ENCODE measurements at regions not wholly inside any gene's neighbourhood (a gene's known extent, or its start where the extent isn't known, plus 50 kb on each side); places are given as distances from the start of the nearest gene placed in this dataset.
A peak's percentile ranks its signal among the peaks of the same experiment; 100 is the strongest.
"Not testable (repeated sequence)": the region's sequence is repeated elsewhere in the genome, so short reads cannot be mapped to it uniquely, and the experiment has no call there.

- Mint-ChIP-seq H3K27me3 (no peaks in the 10 kb centered on the region), H3K9me3 (no peaks in the 10 kb centered on the region), H3K27ac (no peak overlapping the region), H3K4me3 (no peak overlapping the region), H3K36me3 (no peaks in the 10 kb centered on the region), H3K4me1 (peaks cover 20 to 29% (median 22%) of the 10 kb centered on the region in 3 donors)
- no peak overlapping the region for H3K27ac ChIP-seq (ENCODE audit: low read depth, low read length)
- H3K27me3 ChIP-seq (ENCODE audit: insufficient read depth, low read length, poor library complexity, severe bottlenecking) = no peaks in the 10 kb centered on the region
- no peak overlapping the region for H3K4me3 ChIP-seq (ENCODE audit: low read length)
- POLR2A ChIA-PET = no interaction called here
- CTCF ChIA-PET = no interaction called here
- no peaks in the 10 kb centered on the region for H3K9me3 ChIP-seq (ENCODE audit: low read length)
- H3K36me3 ChIP-seq (ENCODE audit: insufficient read depth, low read length) = no peaks in the 10 kb centered on the region
- peaks cover 23% of the 10 kb centered on the region for H3K4me1 ChIP-seq (ENCODE audit: insufficient read depth, low read length)
- no peak for DNase-seq
Observed at GRCh38 chr9:20237686-20238085, 384.6 kb downstream of the MLLT3 start.

GRCh38 chr9:20236676-20237075 lies 385.6 kb downstream of the MLLT3 start:
- Histone ChIP-seq H3K4me3 (ENCODE audit: low read length) (no peak overlapping the region), H3K27me3 (ENCODE audit: insufficient read depth, low read length, poor library complexity, severe bottlenecking) (no peaks in the 10 kb centered on the region), H3K4me1 (ENCODE audit: insufficient read depth, low read length) (peaks cover 13% of the 10 kb centered on the region), H3K36me3 (ENCODE audit: insufficient read depth, low read length) (no peaks in the 10 kb centered on the region), H3K27ac (ENCODE audit: low read depth, low read length) (no peak overlapping the region), H3K9me3 (ENCODE audit: low read length) (no peaks in the 10 kb centered on the region)
- peaks cover 0 to 1% (median 0%) of the 10 kb centered on the region in 5 donors for H3K9me3 Mint-ChIP-seq
- H3K36me3 Mint-ChIP-seq = peaks cover 0 to under 1% (median 0%) of the 10 kb centered on the region in 3 donors
- CTCF ChIA-PET = no interaction called here
- no peak for DNase-seq
- no peak overlapping the region for H3K27ac Mint-ChIP-seq
- POLR2A ChIA-PET = no interaction called here
- H3K4me3 Mint-ChIP-seq = no peak overlapping the region
- H3K27me3 Mint-ChIP-seq = peaks cover 0 to under 1% of the 10 kb centered on the region in 2 donors
- H3K4me1 Mint-ChIP-seq = peaks cover 10 to 19% (median 12%) of the 10 kb centered on the region in 3 donors

- DNase-seq; H3K36me3 Mint-ChIP-seq; H3K4me1 ChIP-seq (ENCODE audit: insufficient read depth, low read length); H3K27ac ChIP-seq (ENCODE audit: low read depth, low read length); H3K4me3 ChIP-seq (ENCODE audit: low read length); H3K9me3 ChIP-seq (ENCODE audit: low read length); CTCF ChIA-PET; H3K36me3 ChIP-seq (ENCODE audit: insufficient read depth, low read length); H3K4me3 Mint-ChIP-seq; POLR2A ChIA-PET; H3K4me1 Mint-ChIP-seq; H3K27me3 Mint-ChIP-seq; H3K27me3 ChIP-seq (ENCODE audit: insufficient read depth, low read length, poor library complexity, severe bottlenecking); H3K9me3 Mint-ChIP-seq; H3K27ac Mint-ChIP-seq: not testable (repeated sequence)
Observed at GRCh38 chr9:20235206-20235605, 387.1 kb downstream of the MLLT3 start.

GRCh38 chr9:20228096-20228495 lies 394.2 kb downstream of the MLLT3 start:
- Mint-ChIP-seq H3K9me3 (peaks cover 0 to 1% (median 0%) of the 10 kb centered on the region in 5 donors), H3K36me3 (peaks cover 0 to 5% (median 0%) of the 10 kb centered on the region in 3 donors), H3K27ac (peak overlapping the region in 1 of 8 donors; percentile 18), H3K4me3 (no peak overlapping the region), H3K27me3 (peaks cover 0 to 4% of the 10 kb centered on the region in 2 donors), H3K4me1 (peaks cover 7 to 23% (median 18%) of the 10 kb centered on the region in 3 donors)
- no peak overlapping the region for H3K27ac ChIP-seq (ENCODE audit: low read depth, low read length)
- POLR2A ChIA-PET = no interaction called here
- peaks cover 7% of the 10 kb centered on the region for H3K4me1 ChIP-seq (ENCODE audit: insufficient read depth, low read length)
- no peaks in the 10 kb centered on the region for H3K9me3 ChIP-seq (ENCODE audit: low read length)
- no peaks in the 10 kb centered on the region for H3K27me3 ChIP-seq (ENCODE audit: insufficient read depth, low read length, poor library complexity, severe bottlenecking)
- no peaks in the 10 kb centered on the region for H3K36me3 ChIP-seq (ENCODE audit: insufficient read depth, low read length)
- CTCF ChIA-PET = no interaction called here
- no peak for DNase-seq
- H3K4me3 ChIP-seq (ENCODE audit: low read length) = no peak overlapping the region

GRCh38 chr9:20227166-20227874 lies 395.0 kb downstream of the MLLT3 start:
- POLR2A ChIA-PET = interaction anchor here (0.6 kb wide), 1 partner anchor 368 kb away, joined by 4 read pairs; no protein-coding TSS in a partner anchor
- peaks cover 7 to 23% (median 18%) of the 10 kb centered on the region in 3 donors for H3K4me1 Mint-ChIP-seq
- Histone ChIP-seq H3K36me3 (ENCODE audit: insufficient read depth, low read length) (no peaks in the 10 kb centered on the region), H3K27me3 (ENCODE audit: insufficient read depth, low read length, poor library complexity, severe bottlenecking) (no peaks in the 10 kb centered on the region), H3K4me1 (ENCODE audit: insufficient read depth, low read length) (peaks cover 7% of the 10 kb centered on the region), H3K27ac (ENCODE audit: low read depth, low read length) (no peak overlapping the region), H3K4me3 (ENCODE audit: low read length) (no peak overlapping the region), H3K9me3 (ENCODE audit: low read length) (no peaks in the 10 kb centered on the region)
- H3K36me3 Mint-ChIP-seq = peaks cover 0 to 5% (median 0%) of the 10 kb centered on the region in 3 donors
- no peak overlapping the region for H3K4me3 Mint-ChIP-seq
- H3K9me3 Mint-ChIP-seq = no peaks in the 10 kb centered on the region
- peaks cover 0 to 4% of the 10 kb centered on the region in 2 donors for H3K27me3 Mint-ChIP-seq
- CTCF ChIA-PET = no interaction called here
- no peak overlapping the region for H3K27ac Mint-ChIP-seq
- no peak for DNase-seq

- ChIA-PET POLR2A (no interaction called here), CTCF (no interaction called here)
- H3K9me3 Mint-ChIP-seq = no peaks in the 10 kb centered on the region
- Histone ChIP-seq H3K27me3 (ENCODE audit: insufficient read depth, low read length, poor library complexity, severe bottlenecking) (no peaks in the 10 kb centered on the region), H3K4me1 (ENCODE audit: insufficient read depth, low read length) (peaks cover 7% of the 10 kb centered on the region), H3K27ac (ENCODE audit: low read depth, low read length) (no peak overlapping the region), H3K9me3 (ENCODE audit: low read length) (no peaks in the 10 kb centered on the region), H3K36me3 (ENCODE audit: insufficient read depth, low read length) (no peaks in the 10 kb centered on the region), H3K4me3 (ENCODE audit: low read length) (no peak overlapping the region)
- peaks cover 7 to 23% (median 18%) of the 10 kb centered on the region in 3 donors for H3K4me1 Mint-ChIP-seq
- H3K27me3 Mint-ChIP-seq = peaks cover 0 to under 1% of the 10 kb centered on the region in 2 donors
- H3K27ac Mint-ChIP-seq = no peak overlapping the region
- DNase-seq = no peak
- H3K4me3 Mint-ChIP-seq = peak overlapping the region in 4 of 7 donors; percentile 44 to 79 (median 72)
- peaks cover 0 to under 1% (median 0%) of the 10 kb centered on the region in 3 donors for H3K36me3 Mint-ChIP-seq
Observed at GRCh38 chr9:20226345-20226744, 396.0 kb downstream of the MLLT3 start.

GRCh38 chr9:20225826-20226225 lies 396.5 kb downstream of the MLLT3 start:
- CTCF ChIA-PET = no interaction called here
- Mint-ChIP-seq H3K27me3 (no peaks in the 10 kb centered on the region), H3K36me3 (no peaks in the 10 kb centered on the region), H3K4me3 (peak overlapping the region; percentile 28 to 79 (median 66)), H3K4me1 (peaks cover 7 to 28% (median 24%) of the 10 kb centered on the region in 3 donors), H3K9me3 (no peaks in the 10 kb centered on the region), H3K27ac (peak overlapping the region in 2 of 8 donors; percentile 23 to 54)
- H3K9me3 ChIP-seq (ENCODE audit: low read length) = no peaks in the 10 kb centered on the region
- no peak for DNase-seq
- POLR2A ChIA-PET = no interaction called here
- H3K27ac ChIP-seq (ENCODE audit: low read depth, low read length) = no peak overlapping the region
- H3K4me1 ChIP-seq (ENCODE audit: insufficient read depth, low read length) = peaks cover 7% of the 10 kb centered on the region
- H3K36me3 ChIP-seq (ENCODE audit: insufficient read depth, low read length) = no peaks in the 10 kb centered on the region
- H3K27me3 ChIP-seq (ENCODE audit: insufficient read depth, low read length, poor library complexity, severe bottlenecking) = no peaks in the 10 kb centered on the region
- H3K4me3 ChIP-seq (ENCODE audit: low read length) = no peak overlapping the region

- Histone ChIP-seq H3K36me3 (ENCODE audit: insufficient read depth, low read length) (no peaks in the 10 kb centered on the region), H3K27me3 (ENCODE audit: insufficient read depth, low read length, poor library complexity, severe bottlenecking) (no peaks in the 10 kb centered on the region), H3K27ac (ENCODE audit: low read depth, low read length) (no peak overlapping the region), H3K9me3 (ENCODE audit: low read length) (no peaks in the 10 kb centered on the region), H3K4me1 (ENCODE audit: insufficient read depth, low read length) (peaks cover 7% of the 10 kb centered on the region), H3K4me3 (ENCODE audit: low read length) (no peak overlapping the region)
- ChIA-PET CTCF (no interaction called here), POLR2A (no interaction called here)
- Mint-ChIP-seq H3K27ac (peak overlapping the region in 1 of 8 donors; percentile 88), H3K4me3 (no peak overlapping the region), H3K4me1 (peaks cover 7 to 29% (median 24%) of the 10 kb centered on the region in 3 donors), H3K36me3 (no peaks in the 10 kb centered on the region), H3K27me3 (no peaks in the 10 kb centered on the region), H3K9me3 (no peaks in the 10 kb centered on the region)
- no peak for DNase-seq
Observed at GRCh38 chr9:20224756-20225155, 397.5 kb downstream of the MLLT3 start.
